ENCODE measurements at regions not wholly inside any gene's neighbourhood (a gene's known extent, or its start where the extent isn't known, plus 50 kb on each side); places are given as distances from the start of the nearest gene placed in this dataset.

- TF ChIP-seq CTCF (conservative IDR thresholded peaks at IDR 0.05): no peak
- Histone ChIP-seq H3K79me2 (ENCODE audit: insufficient read depth, low read length) (no peaks in the 10 kb centered on the region), H2AK5ac (ENCODE audit: insufficient read length, low read length) (no peak overlapping the region), H2BK15ac (ENCODE audit: low read depth, low read length) (no peak overlapping the region), H3K27me3 (ENCODE audit: insufficient read depth, low read length) (no peaks in the 10 kb centered on the region), H2AFZ (ENCODE audit: low read length) (no peak overlapping the region), H4K5ac (ENCODE audit: insufficient read length, low read depth, low read length) (no peak overlapping the region), H3K23me2 (ENCODE audit: insufficient read length, low read depth, low read length, poor library complexity, severe bottlenecking) (no peaks in the 10 kb centered on the region), H3T11ph (ENCODE audit: low read length) (no peak overlapping the region), H2BK5ac (ENCODE audit: insufficient read length, low read length) (no peak overlapping the region), H3K9me3 (ENCODE audit: control insufficient read depth, low read depth, low read length) (no peaks in the 10 kb centered on the region), H4K91ac (ENCODE audit: insufficient read length, low read depth, low read length) (no peak overlapping the region), H3K9ac (ENCODE audit: extremely low read depth, insufficient read length, low read length) (no peak overlapping the region), H3K14ac (ENCODE audit: insufficient read depth, low read length) (no peak overlapping the region), H3K4ac (ENCODE audit: low read depth, low read length) (no peak overlapping the region), H4K20me1 (ENCODE audit: control insufficient read depth, insufficient read depth, insufficient read length) (no peaks in the 10 kb centered on the region), H2BK120ac (ENCODE audit: low read depth, low read length, poor library complexity, severe bottlenecking) (no peak overlapping the region), H2BK12ac (ENCODE audit: insufficient read length, low read depth, low read length) (no peak overlapping the region), H3K4me1 (ENCODE audit: insufficient read depth, low read length) (no peaks in the 10 kb centered on the region), H3K79me1 (ENCODE audit: insufficient read depth, low read depth, low read length, poor library complexity, severe bottlenecking) (no peaks in the 10 kb centered on the region), H4K8ac (replicated peaks; ENCODE audit: insufficient read length, low read depth, low read length) (no peak overlapping the region), H3K18ac (ENCODE audit: insufficient read length, low read depth, low read length) (no peak overlapping the region), H3K23ac (ENCODE audit: insufficient read length, low read depth, low read length) (no peak overlapping the region), H3K56ac (ENCODE audit: insufficient read length, low read depth, low read length) (no peak overlapping the region), H2BK20ac (ENCODE audit: low read depth, low read length, poor library complexity, severe bottlenecking) (no peak overlapping the region), H3K4me2 (ENCODE audit: insufficient read depth, insufficient read length, low read length) (no peak overlapping the region), H3K27ac (ENCODE audit: insufficient read length, low read depth, low read length) (no peak overlapping the region)
- Mint-ChIP-seq H3K4me1 (0 out of 4 replicates have a peak, but pooled peaks cover 0 to 3% of the 10 kb centered on the region in 2 experiments), H3K9me3 (no peaks in the 10 kb centered on the region), H3K27ac (peak overlapping the region in 2 of 3 experiments; percentile 33 to 58; a peak in 1 of 7 replicates), H3K27me3 (ENCODE audit: low read depth) (no peaks in the 10 kb centered on the region; the same call in 1 of the 2 replicates), H3K4me3 (no peak overlapping the region), H3K36me3 (ENCODE audit: insufficient read depth in 1 of 3, low read depth in 3 of 3) (no peaks in the 10 kb centered on the region)
- no peak for DNase-seq
- WGBS (ENCODE audit: extremely low coverage, insufficient read length, low lambda C conversion rate): no CpG with 5 or more reads among the region's 15 CpGs
These were observed 180.0 kb downstream of the BANP start for GRCh38 chr16:88131256-88131655.

Data from H9 (cell line).